ENCODE measurements at regions not wholly inside any gene's neighbourhood (a gene's known extent, or its start where the extent isn't known, plus 50 kb on each side); places are given as distances from the start of the nearest gene placed in this dataset.
"Not testable (repeated sequence)": the region's sequence is repeated elsewhere in the genome, so short reads cannot be mapped to it uniquely, and the experiment has no call there.

GRCh38 chr10:7026818-7027217 is 384.0 kb downstream of the SFMBT2 start:
- DNase-seq, result no peak

GRCh38 chr10:7025296-7025695 is 385.5 kb downstream of the SFMBT2 start:
- DNase-seq, result no peak

- no peak for DNase-seq
Measured at GRCh38 chr10:7015457-7015856, 395.4 kb downstream of the SFMBT2 start.

GRCh38 chr10:7014721-7015120 is 396.1 kb downstream of the SFMBT2 start:
- DNase-seq, result no peak

GRCh38 chr10:7011994-7012393 is 398.8 kb downstream of the SFMBT2 start:
- no peak for DNase-seq

- DNase-seq, result no peak
Measured at GRCh38 chr10:7008645-7009044, 402.2 kb downstream of the SFMBT2 start.

- DNase-seq, result no peak
Measured at GRCh38 chr10:7007600-7008190, 403.1 kb downstream of the SFMBT2 start.

- DNase-seq, result no peak
Measured at GRCh38 chr10:7006566-7006965, 404.3 kb downstream of the SFMBT2 start.

GRCh38 chr10:7003831-7004395 is 406.9 kb downstream of the SFMBT2 start:
- DNase-seq, result no peak

- no peak for DNase-seq
Measured at GRCh38 chr10:7000061-7000460, 410.8 kb downstream of the SFMBT2 start.

- no peak for DNase-seq
Measured at GRCh38 chr10:6999232-6999925, 411.5 kb downstream of the SFMBT2 start.

GRCh38 chr10:6997509-6997908 is 413.3 kb downstream of the SFMBT2 start:
- no peak for DNase-seq

- no peak for DNase-seq
Measured at GRCh38 chr10:6996431-6996830, 414.4 kb downstream of the SFMBT2 start.

- no peak for DNase-seq
Measured at GRCh38 chr10:6995831-6996230, 415.0 kb downstream of the SFMBT2 start.

GRCh38 chr10:6995341-6995740 is 415.3 kb upstream of the PRKCQ start:
- no peak for DNase-seq

GRCh38 chr10:6990891-6991290 is 410.8 kb upstream of the PRKCQ start:
- peak in 1 of 2 donors; percentile 11 for DNase-seq

GRCh38 chr10:6988654-6989053 is 408.6 kb upstream of the PRKCQ start:
- peak in 1 of 2 donors; percentile 86 for DNase-seq

- DNase-seq, result no peak
Measured at GRCh38 chr10:6987536-6987945, 407.5 kb upstream of the PRKCQ start.

- DNase-seq, result no peak
Measured at GRCh38 chr10:6986927-6987326, 406.9 kb upstream of the PRKCQ start.

GRCh38 chr10:6985644-6986043 is 405.6 kb upstream of the PRKCQ start:
- DNase-seq, result no peak

GRCh38 chr10:6984971-6985370 is 404.9 kb upstream of the PRKCQ start:
- no peak for DNase-seq

GRCh38 chr10:6984016-6984415 is 403.9 kb upstream of the PRKCQ start:
- DNase-seq, result not testable (repeated sequence)

- no peak for DNase-seq
Measured at GRCh38 chr10:6980353-6980752, 400.3 kb upstream of the PRKCQ start.

- DNase-seq, result no peak
Measured at GRCh38 chr10:6979371-6979770, 399.3 kb upstream of the PRKCQ start.
